ENCODE measurements at regions not wholly inside any gene's neighbourhood (a gene's known extent, or its start where the extent isn't known, plus 50 kb on each side); places are given as distances from the start of the nearest gene placed in this dataset.

DNA sequence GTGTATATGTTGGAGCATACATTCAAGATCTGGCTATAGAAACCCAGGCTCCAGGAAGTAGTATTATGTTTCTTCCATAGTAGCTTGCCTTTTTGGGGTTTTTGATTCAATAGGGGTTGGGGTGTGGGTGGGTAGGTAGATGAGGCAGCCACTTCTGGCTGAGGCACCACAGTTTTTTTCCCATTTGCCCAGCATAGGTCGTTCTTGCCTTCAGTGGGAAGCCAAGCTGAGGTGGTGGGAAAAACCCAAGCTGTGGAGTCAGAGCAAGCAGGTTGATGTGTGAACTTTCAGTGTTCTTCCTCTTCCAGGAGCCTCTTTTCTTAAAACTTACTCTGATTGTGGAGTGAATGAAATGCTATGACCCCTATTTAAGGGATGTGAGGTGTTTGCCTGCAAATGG lies 67.0 kb upstream of the RPS6KA3 start:
- TF ChIP-seq, protein P1, sequence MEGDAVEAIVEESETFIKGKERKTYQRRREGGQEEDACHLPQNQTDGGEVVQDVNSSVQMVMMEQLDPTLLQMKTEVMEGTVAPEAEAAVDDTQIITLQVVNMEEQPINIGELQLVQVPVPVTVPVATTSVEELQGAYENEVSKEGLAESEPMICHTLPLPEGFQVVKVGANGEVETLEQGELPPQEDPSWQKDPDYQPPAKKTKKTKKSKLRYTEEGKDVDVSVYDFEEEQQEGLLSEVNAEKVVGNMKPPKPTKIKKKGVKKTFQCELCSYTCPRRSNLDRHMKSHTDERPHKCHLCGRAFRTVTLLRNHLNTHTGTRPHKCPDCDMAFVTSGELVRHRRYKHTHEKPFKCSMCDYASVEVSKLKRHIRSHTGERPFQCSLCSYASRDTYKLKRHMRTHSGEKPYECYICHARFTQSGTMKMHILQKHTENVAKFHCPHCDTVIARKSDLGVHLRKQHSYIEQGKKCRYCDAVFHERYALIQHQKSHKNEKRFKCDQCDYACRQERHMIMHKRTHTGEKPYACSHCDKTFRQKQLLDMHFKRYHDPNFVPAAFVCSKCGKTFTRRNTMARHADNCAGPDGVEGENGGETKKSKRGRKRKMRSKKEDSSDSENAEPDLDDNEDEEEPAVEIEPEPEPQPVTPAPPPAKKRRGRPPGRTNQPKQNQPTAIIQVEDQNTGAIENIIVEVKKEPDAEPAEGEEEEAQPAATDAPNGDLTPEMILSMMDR (conservative IDR thresholded peaks at IDR 0.05; ENCODE audit: low read length), result no peak
- TF ChIP-seq EZH2phosphoT487 (IDR thresholded peaks at IDR 0.05; ENCODE audit: borderline replicate concordance, low read depth, low read length), result no peak
